Activated CD4-positive, alpha-beta T cell treated with anti-CD3 and anti-CD28 coated beads, Interleukin-2, amount 10 ng/mL, durations not matched to agents 24 days and 14 days (primary cell): ENCODE measurements at regions not wholly inside any gene's neighbourhood (a gene's known extent, or its start where the extent isn't known, plus 50 kb on each side); places are given as distances from the start of the nearest gene placed in this dataset.
"Not testable (repeated sequence)": the region's sequence is repeated elsewhere in the genome, so short reads cannot be mapped to it uniquely, and the experiment has no call there.

Experiments
- DNase-seq: peaks from one replicate; pipeline ENCODE4 v3.0.0; 2022
- H3K27ac Mint-ChIP-seq: one replicate; pipeline ENCODE4 v1.8.0; 2022; ENCODE audit warnings: mild to moderate bottlenecking, mixed read lengths
- H3K27me3 Mint-ChIP-seq: one replicate; pipeline ENCODE4 v1.8.0; 2022; ENCODE audit warnings: mixed read lengths
- H3K36me3 Mint-ChIP-seq: one replicate; pipeline ENCODE4 v1.8.0; 2022; ENCODE audit warnings: low read depth, mild to moderate bottlenecking, mixed read lengths
- H3K4me1 Mint-ChIP-seq: one replicate; pipeline ENCODE4 v1.8.0; 2021; ENCODE audit warnings: mixed read lengths
- H3K4me3 Mint-ChIP-seq: one replicate; pipeline ENCODE4 v1.8.0; 2022; ENCODE audit warnings: mild to moderate bottlenecking, moderate library complexity, mixed read lengths
- H3K9me3 Mint-ChIP-seq: one replicate; pipeline ENCODE4 v1.8.0; 2021; ENCODE audit warnings: mixed read lengths
- intact Hi-C: fragments of 100-400 bp; cut with micrococcal nuclease; formaldehyde crosslinking; loops from one replicate; pipeline ENCODE4 v1.15.1; 2023

DNA sequence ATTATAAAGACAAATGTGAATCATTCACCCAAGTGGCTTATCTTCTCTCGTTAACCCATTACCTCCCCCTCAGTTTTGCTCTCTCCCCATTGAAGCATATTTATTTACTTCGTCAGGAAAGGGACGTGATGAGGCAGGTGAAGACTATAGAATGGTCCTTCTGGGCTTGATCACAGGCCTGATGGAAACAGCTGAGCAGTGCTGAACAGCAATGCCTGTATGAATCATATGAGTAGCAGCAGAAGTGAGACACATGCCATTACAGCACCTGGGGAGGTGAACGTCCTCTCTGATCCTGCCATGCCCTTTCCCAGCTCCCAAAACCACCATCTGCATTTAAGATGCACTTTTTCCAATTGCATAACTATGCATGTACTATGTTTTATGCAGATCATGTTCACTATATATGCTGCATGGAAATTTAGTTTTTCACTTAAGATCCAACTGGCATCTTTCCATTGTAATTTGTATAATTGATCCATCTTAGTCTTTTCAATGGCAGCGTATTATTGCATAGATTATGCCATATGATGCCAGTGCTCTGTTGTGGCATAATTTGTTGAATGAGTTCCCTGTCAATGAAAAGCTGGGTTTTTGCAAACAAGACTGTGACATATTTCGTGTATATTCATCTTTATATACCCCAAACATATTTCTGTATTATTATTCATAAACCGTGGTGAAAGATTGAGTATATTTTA lies 105.3 kb downstream of the CXCL12 start:
- no peaks in the 10 kb centered on the region for H3K36me3 Mint-ChIP-seq
- no peak overlapping the region for H3K4me3 Mint-ChIP-seq
- H3K9me3 Mint-ChIP-seq, result peaks cover 5% of the 10 kb centered on the region
- H3K27me3 Mint-ChIP-seq, result no peaks in the 10 kb centered on the region
- no peak for DNase-seq
- no peak overlapping the region for H3K27ac Mint-ChIP-seq
- H3K4me1 Mint-ChIP-seq, result no peaks in the 10 kb centered on the region
- intact Hi-C loops, result no loop called here

DNA sequence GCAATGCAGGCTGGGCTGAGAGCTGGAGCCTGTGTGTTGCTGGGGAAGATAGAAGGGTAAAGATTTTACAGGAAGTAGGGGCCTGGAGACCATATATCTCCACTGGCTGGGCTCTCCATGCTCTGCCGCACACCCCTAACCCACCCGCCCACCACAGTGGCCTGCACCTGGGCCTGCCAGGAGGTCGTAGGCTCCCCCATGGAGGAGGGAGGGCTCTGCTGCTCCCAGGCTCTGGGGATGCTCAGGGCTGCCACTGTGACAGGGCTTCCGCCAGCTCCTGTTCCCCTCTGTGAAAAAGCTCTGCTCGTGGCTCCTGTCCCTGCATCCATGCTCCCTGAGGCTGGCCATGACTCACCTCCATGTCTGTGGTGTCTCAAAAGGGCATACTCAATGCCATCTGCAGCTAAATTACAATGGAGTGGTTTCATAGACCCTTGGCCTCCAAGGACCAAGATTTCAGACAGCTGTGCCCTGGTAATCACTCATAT lies 106.0 kb downstream of the CXCL12 start:
- H3K36me3 Mint-ChIP-seq, result no peaks in the 10 kb centered on the region
- no peak overlapping the region for H3K4me3 Mint-ChIP-seq
- no peaks in the 10 kb centered on the region for H3K27me3 Mint-ChIP-seq
- peaks cover 5% of the 10 kb centered on the region for H3K9me3 Mint-ChIP-seq
- DNase-seq, result peak; percentile 17
- no peak overlapping the region for H3K27ac Mint-ChIP-seq
- no peaks in the 10 kb centered on the region for H3K4me1 Mint-ChIP-seq
- intact Hi-C loops, result no loop called here

DNA sequence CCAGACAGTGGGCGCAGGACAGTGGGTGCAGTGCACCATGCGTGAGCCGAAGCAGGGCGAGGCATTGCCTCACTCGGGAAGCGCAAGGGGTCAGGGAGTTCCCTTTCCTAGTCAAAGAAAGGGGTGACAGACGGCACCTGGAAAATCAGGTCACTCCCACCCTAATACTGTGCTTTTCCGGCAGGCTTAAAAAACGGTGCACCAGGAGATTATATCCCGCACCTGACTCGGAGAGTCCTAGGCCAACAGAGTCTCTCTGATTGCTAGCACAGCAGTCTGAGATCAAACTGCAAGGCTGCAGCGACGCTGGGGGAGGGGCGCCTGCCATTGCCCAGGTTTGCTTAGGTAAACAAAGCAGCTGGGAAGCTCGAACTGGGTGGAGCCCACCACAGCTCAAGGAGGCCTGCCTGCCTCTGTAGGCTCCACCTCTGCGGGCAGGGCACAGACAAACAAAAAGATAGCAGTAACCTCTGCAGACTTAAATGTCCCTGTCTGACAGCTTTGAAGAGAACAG lies 116.4 kb downstream of the CXCL12 start:
- H3K9me3 Mint-ChIP-seq, H3K4me1 Mint-ChIP-seq, intact Hi-C loops, DNase-seq, H3K36me3 Mint-ChIP-seq, H3K27ac Mint-ChIP-seq, H3K4me3 Mint-ChIP-seq, H3K27me3 Mint-ChIP-seq: not testable (repeated sequence)

DNA sequence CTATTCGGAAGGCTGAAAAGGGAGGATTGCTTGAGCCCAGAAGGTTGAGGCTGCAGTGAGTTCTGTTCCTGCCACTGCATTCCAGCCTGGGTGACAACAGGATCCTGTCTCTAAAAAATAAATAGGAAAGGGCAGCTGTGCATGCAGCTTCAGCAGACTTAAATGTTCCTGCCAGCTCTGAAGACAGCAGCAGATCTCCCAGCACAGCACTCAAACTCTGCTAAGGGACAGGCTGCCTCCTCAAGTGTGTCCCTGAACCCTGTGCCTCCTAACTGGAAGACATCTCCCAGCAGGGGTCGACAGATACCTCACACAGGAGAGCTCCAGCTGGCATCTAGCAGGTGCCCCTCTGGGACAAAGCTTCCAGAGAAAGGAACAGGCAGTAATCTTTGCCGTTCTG lies 117.9 kb downstream of the CXCL12 start:
- intact Hi-C loops, result no loop called here
- Mint-ChIP-seq H3K4me3 (no peak overlapping the region), H3K27me3 (no peaks in the 10 kb centered on the region), H3K36me3 (no peaks in the 10 kb centered on the region), H3K27ac (no peak overlapping the region), H3K4me1 (no peaks in the 10 kb centered on the region), H3K9me3 (no peaks in the 10 kb centered on the region)
- DNase-seq, result no peak

DNA sequence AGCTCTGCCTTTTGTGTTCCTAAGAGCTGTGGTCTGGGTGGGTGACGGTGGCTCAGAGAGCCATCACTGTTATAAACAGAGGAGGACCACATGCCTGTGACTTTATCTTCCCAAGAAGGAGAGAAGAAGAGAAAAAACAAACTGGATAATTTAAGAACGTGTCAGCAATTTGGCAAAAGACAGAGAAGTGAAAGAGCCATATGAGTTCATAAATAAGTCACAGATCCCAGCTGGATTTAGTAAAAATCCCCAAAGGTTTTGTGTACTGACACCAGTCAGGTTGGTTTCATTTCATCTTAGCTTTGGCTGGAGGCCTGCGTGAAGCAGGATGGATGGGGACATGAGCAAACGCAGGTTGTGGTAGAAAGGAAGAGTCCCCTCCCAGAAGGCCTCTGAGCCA lies 120.7 kb downstream of the CXCL12 start:
- Mint-ChIP-seq H3K4me1 (no peaks in the 10 kb centered on the region), H3K9me3 (no peaks in the 10 kb centered on the region), H3K36me3 (no peaks in the 10 kb centered on the region), H3K4me3 (no peak overlapping the region), H3K27ac (no peak overlapping the region), H3K27me3 (no peaks in the 10 kb centered on the region)
- no peak for DNase-seq
- intact Hi-C loops, result no loop called here

- no peak overlapping the region for H3K4me3 Mint-ChIP-seq
- no peaks in the 10 kb centered on the region for H3K4me1 Mint-ChIP-seq
- H3K27me3 Mint-ChIP-seq, result no peaks in the 10 kb centered on the region
- DNase-seq, result no peak
- no peaks in the 10 kb centered on the region for H3K36me3 Mint-ChIP-seq
- H3K27ac Mint-ChIP-seq, result no peak overlapping the region
- intact Hi-C loops, result no loop called here
- H3K9me3 Mint-ChIP-seq, result no peaks in the 10 kb centered on the region
Measured at GRCh38 chr10:44263771-44264170, 121.1 kb downstream of the CXCL12 start.

- no peak for DNase-seq
- no peak overlapping the region for H3K27ac Mint-ChIP-seq
- intact Hi-C loops, result no loop called here
- H3K27me3 Mint-ChIP-seq, result no peaks in the 10 kb centered on the region
- no peaks in the 10 kb centered on the region for H3K4me1 Mint-ChIP-seq
- no peak overlapping the region for H3K4me3 Mint-ChIP-seq
- no peaks in the 10 kb centered on the region for H3K9me3 Mint-ChIP-seq
- no peaks in the 10 kb centered on the region for H3K36me3 Mint-ChIP-seq
Measured at GRCh38 chr10:44262551-44263251, 122.2 kb downstream of the CXCL12 start.

DNA sequence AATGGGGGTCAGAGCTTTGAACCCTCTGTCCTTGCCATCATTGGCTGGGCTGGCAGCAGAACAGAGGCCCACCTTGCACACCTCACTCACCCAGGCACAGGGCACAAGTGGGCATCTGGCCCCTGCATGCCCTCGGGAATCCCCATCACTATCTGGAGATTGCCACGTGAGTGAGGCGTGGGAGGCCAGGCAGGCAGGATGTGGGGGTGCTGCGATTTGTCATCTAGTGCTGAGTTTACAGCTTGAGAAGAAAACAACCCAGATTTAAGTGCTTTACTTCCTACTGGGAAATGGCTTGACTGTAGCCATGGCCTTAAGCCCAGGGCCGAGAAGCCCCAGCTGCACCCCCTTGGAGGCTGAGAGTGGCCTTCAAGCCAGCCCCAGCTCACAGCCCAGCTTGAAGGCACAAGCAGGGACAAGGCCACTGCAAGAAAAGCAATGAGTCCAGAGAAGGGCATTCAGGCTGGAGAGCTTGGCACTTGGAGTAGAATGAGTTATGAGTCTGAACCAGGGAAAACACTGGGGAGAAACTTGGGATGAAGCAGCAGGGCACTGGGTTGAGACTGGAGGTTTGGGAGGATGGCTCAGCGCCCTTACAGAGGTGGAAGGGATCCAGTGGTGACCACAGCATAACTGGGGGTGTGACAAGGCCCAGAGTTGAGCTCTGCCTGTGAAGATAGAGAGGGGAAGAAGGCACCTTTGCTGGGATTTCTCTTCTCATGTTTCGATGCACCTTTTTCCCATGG lies 123.0 kb downstream of the CXCL12 start:
- no peaks in the 10 kb centered on the region for H3K4me1 Mint-ChIP-seq
- no peaks in the 10 kb centered on the region for H3K9me3 Mint-ChIP-seq
- H3K27ac Mint-ChIP-seq, result no peak overlapping the region
- no peaks in the 10 kb centered on the region for H3K36me3 Mint-ChIP-seq
- intact Hi-C loops, result no loop called here
- no peaks in the 10 kb centered on the region for H3K27me3 Mint-ChIP-seq
- DNase-seq, result no peak
- no peak overlapping the region for H3K4me3 Mint-ChIP-seq

DNA sequence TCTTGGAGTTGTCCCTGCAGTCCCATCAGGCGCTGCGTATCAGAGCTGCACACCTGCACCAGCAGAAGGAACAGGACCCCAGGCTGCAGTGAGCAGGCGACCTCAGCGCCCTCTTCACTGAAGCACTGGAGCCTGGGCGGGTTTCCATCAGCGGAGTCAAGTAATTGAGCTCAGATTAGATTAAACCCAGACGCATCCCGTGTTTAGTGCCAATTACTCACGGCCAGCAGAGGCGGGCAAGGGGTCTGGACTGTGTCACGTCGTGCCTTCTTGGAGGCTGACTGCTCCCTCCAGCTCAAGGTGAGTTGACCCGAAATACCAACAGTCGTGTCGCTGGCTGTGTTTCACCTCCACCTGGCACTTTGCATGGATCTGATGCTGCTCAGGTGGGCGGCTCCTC lies 123.6 kb downstream of the CXCL12 start:
- H3K27me3 Mint-ChIP-seq, result no peaks in the 10 kb centered on the region
- intact Hi-C loops, result no loop called here
- H3K36me3 Mint-ChIP-seq, result no peaks in the 10 kb centered on the region
- H3K27ac Mint-ChIP-seq, result no peak overlapping the region
- DNase-seq, result no peak
- no peaks in the 10 kb centered on the region for H3K9me3 Mint-ChIP-seq
- no peaks in the 10 kb centered on the region for H3K4me1 Mint-ChIP-seq
- no peak overlapping the region for H3K4me3 Mint-ChIP-seq

- no peaks in the 10 kb centered on the region for H3K27me3 Mint-ChIP-seq
- DNase-seq, result no peak
- no peaks in the 10 kb centered on the region for H3K9me3 Mint-ChIP-seq
- H3K27ac Mint-ChIP-seq, result no peak overlapping the region
- intact Hi-C loops, result no loop called here
- H3K4me1 Mint-ChIP-seq, result no peaks in the 10 kb centered on the region
- no peak overlapping the region for H3K4me3 Mint-ChIP-seq
- no peaks in the 10 kb centered on the region for H3K36me3 Mint-ChIP-seq
Measured at GRCh38 chr10:44260286-44260928, 124.5 kb downstream of the CXCL12 start.

DNA sequence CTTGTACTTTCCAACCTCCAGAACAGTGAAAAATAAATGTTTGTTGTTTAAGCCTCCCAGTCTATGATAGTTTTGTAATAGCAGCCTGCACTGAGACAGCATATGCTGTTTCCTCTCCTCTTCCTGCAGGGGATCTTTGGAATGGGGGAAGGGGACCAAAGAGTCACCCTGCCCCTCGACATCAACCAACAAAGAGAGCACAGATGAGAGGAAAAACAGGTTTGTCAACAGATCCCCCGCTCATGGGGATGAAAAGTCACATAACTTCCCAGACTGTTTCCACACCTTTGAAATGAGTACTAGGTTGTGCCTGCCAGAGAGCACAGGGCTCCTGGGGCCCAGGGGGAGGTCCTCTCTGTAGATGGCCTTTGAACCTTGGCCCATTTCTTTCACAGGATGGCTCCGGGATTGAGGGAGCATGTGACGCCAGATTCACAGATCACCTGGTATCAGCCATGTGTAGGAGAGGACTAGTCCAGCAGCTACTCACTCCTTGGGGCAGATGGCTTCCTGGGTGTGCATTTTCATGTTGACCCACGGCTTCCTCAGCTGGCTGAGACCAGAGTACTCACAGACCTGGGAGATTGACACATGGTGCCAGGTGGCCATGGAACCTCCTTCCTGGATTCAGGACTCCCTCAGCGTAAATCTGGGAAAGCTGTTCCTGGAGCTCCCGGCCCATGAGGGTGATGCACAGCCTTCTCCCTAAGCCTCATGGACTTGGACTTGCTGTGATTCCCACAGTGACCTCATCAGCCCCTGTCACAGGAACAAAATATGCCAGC lies 125.6 kb downstream of the CXCL12 start:
- no peak for DNase-seq
- no peaks in the 10 kb centered on the region for H3K27me3 Mint-ChIP-seq
- intact Hi-C loops, result no loop called here
- no peak overlapping the region for H3K27ac Mint-ChIP-seq
- no peak overlapping the region for H3K4me3 Mint-ChIP-seq
- H3K4me1 Mint-ChIP-seq, result no peaks in the 10 kb centered on the region
- no peaks in the 10 kb centered on the region for H3K9me3 Mint-ChIP-seq
- no peaks in the 10 kb centered on the region for H3K36me3 Mint-ChIP-seq

- Mint-ChIP-seq H3K4me1 (no peaks in the 10 kb centered on the region), H3K36me3 (no peaks in the 10 kb centered on the region), H3K27ac (no peak overlapping the region), H3K9me3 (no peaks in the 10 kb centered on the region), H3K4me3 (no peak overlapping the region), H3K27me3 (no peaks in the 10 kb centered on the region)
- no peak for DNase-seq
- intact Hi-C loops, result no loop called here
Measured at GRCh38 chr10:44258460-44259089, 126.3 kb downstream of the CXCL12 start.

DNA sequence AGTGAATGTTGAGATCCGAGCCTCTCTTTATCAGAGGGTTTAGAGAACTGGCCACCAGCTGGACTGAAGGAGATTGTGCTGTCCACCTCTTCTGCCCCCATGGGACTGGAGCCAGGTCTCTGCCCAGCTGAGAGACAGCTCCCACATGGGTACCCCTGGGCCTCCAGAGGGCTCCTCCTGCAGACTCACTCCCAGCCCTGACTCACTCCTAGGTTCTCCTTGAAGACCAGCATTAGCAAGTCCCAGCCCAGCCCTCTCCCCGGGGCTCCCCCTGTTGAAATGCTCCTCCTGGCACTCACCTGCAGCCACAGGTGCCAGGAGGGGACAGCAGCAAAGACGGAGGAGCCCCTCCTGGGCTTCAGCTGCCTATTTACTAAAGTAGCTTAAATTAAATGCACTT lies 126.9 kb downstream of the CXCL12 start:
- intact Hi-C loops, result no loop called here

More for the DNA sequence above, 126.9 kb downstream of the CXCL12 start:
- DNase-seq, result no peak
- no peaks in the 10 kb centered on the region for H3K36me3 Mint-ChIP-seq
- no peaks in the 10 kb centered on the region for H3K27me3 Mint-ChIP-seq
- no peak overlapping the region for H3K4me3 Mint-ChIP-seq
- no peaks in the 10 kb centered on the region for H3K9me3 Mint-ChIP-seq
- no peak overlapping the region for H3K27ac Mint-ChIP-seq
- H3K4me1 Mint-ChIP-seq, result no peaks in the 10 kb centered on the region
